AG10803 (cell line): ENCODE measurements at regions not wholly inside any gene's neighbourhood (a gene's known extent, or its start where the extent isn't known, plus 50 kb on each side); places are given as distances from the start of the nearest gene placed in this dataset.

Experiments
- DNase-seq: peaks from one replicate; pipeline ENCODE4 v3.0.0; 2010; ENCODE audit warnings: low read depth
- H3K4me3 ChIP-seq: 2 replicates; pipeline ENCODE4 v1.5.1; 2011; ENCODE audit warnings: mild to moderate bottlenecking, low read length, control low read depth
- TF ChIP-seq, protein P1 (sequence below): conservative IDR thresholded peaks from 2 replicates; pipeline ENCODE4 v1.5.1; 2011; ENCODE audit warnings: mild to moderate bottlenecking, low read length, control low read depth, inconsistent platforms

DNA sequence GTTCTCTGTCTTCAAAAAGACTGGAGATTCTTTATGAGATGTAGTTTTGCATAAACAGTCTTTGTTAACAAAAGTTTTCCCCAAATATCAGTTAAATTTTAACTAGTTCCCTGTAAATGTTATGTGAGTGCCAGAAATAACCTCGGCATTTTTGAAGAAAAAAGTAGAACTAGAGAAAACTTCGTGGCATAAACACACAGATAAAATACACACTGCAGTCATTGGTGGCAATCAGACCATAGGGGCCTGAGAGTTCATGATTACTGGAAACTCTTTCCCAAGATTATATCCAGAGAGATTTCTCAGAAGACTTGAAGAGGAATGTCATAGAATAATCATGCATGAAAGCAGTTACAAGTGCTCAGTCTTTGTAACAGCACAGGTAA is 190.0 kb downstream of the MZT1 start:
- TF ChIP-seq, protein P1, sequence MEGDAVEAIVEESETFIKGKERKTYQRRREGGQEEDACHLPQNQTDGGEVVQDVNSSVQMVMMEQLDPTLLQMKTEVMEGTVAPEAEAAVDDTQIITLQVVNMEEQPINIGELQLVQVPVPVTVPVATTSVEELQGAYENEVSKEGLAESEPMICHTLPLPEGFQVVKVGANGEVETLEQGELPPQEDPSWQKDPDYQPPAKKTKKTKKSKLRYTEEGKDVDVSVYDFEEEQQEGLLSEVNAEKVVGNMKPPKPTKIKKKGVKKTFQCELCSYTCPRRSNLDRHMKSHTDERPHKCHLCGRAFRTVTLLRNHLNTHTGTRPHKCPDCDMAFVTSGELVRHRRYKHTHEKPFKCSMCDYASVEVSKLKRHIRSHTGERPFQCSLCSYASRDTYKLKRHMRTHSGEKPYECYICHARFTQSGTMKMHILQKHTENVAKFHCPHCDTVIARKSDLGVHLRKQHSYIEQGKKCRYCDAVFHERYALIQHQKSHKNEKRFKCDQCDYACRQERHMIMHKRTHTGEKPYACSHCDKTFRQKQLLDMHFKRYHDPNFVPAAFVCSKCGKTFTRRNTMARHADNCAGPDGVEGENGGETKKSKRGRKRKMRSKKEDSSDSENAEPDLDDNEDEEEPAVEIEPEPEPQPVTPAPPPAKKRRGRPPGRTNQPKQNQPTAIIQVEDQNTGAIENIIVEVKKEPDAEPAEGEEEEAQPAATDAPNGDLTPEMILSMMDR = no peak
- DNase-seq = no peak
- H3K4me3 ChIP-seq = no peak overlapping the region

DNA sequence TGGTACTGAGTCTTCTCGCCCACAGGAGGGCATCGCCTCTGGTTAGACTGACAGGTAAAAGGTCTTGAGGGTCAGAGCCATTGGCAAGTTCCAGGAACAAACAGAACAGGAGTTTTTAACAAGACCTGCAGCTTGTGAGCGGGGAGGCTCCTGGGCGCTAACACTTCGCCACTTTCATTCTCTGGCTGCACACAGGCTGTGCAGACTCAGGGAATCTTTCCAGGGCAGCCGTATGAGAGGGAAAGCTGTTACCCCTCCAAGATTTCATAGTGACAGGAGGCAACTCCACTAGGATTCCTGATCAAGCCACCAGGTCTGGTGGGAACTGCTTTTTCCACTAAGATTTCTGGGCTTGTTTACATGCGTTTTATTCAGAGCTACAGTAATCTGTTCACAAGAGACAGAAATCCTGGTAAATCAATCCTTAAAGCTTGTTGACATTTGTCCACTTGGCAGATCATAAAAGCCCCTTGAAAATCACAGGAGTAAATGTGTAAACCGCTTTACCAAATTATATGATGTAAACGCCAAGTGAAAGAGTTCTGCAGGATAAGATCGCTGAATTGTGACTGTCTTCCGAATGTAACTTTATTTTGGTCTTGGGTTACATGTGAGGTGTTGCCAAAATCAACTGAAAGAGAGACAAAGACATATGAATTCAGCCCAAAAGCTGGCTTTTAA is 190.6 kb downstream of the MZT1 start:
- DNase-seq = no peak
- TF ChIP-seq, protein P1 = no peak
- H3K4me3 ChIP-seq = no peak overlapping the region

DNA sequence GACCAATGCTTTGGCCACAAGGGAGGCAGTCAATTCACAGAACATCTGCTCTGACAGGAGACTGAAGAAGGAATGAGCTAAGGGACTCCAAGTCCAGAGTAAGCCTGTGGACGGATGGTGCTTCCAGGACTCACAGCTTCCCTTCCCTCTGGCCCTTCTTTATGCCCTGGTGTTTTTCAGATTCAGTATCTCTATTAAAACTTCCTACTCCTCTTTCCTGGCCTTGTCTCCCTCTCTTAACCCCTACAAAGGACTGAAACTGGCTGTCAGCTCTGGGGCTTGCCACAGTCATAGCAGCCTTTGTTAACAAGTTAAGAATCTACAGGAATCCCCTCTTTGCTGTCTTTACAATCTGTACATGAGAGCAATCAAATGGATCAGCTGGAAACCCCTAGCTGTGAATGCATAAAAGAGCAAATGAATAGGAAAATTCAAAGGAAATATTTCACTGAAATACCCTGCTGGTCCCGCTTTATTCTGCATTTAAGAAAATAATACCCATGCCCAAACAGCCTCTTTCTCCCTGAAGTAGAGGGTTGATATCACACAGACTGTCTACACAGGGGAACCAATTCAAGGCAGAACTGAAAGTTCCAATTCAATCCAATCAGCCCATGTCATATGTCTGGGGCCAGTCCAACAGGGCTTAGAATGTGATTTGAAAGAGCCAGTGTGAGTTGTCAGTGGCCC is 192.3 kb downstream of the MZT1 start:
- no peak for DNase-seq
- TF ChIP-seq, protein P1 = no peak
- H3K4me3 ChIP-seq = no peak overlapping the region

DNA sequence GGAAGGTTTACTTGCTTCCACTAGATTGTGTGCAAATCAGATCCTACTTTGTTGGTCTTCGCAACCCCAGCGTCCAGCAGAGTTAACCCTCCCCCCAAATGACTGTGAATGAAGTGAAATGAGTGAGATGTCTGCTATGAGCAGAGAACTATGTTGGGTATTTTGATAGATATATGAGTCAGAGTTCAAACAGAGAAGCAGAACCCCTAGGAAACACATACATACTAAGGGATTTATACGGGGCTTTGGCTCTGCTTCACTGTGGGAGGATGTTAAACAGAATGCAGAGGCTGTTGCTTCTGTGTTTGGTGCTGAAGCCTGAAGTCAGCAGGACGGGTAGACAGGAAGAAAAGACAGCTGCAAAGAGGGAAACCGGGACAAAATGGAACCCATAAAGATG is 197.0 kb downstream of the MZT1 start:
- peak; percentile 8 for DNase-seq
- TF ChIP-seq, protein P1 = no peak
- no peak overlapping the region for H3K4me3 ChIP-seq

DNA sequence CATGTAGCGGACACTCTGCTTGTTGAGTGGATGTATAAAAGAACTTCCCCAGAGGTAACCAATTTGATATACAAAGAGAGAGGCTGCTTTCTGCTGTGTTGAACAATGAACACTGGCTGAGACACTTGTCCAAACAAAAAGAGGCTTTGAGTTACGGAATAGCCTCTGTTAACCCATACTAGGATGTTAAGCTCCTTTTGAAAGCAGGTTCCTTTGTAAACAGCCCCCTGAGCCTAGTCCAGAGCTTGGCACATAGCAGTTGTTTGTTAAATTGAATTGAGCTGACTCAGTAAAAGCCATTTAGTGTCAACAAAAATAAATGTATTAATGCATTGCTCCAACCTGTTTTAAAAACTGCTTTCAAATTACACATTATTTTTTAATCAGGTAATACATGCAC is 200.1 kb downstream of the MZT1 start:
- DNase-seq = no peak
- TF ChIP-seq, protein P1 = no peak
- no peak overlapping the region for H3K4me3 ChIP-seq

DNA sequence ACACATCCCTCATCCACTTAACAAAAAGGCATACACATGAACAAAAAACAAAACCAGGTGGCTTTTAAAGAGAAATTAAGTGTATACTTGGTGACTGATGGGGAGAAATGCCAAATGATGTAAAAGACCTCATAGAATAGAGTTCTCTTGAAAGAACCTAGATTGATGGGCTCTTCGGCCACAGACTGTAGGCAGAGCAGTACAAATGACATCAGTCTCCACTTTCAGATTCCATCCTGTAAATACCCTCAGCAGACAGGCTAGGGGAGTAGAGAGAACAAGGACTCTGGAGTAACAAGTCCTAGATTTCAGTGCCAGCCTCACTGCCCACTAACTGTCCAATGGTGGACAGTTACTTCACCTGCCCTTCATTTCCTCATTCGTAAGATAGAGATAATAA is 203.8 kb downstream of the MZT1 start:
- DNase-seq = no peak
- TF ChIP-seq, protein P1 = no peak
- no peak overlapping the region for H3K4me3 ChIP-seq

DNA sequence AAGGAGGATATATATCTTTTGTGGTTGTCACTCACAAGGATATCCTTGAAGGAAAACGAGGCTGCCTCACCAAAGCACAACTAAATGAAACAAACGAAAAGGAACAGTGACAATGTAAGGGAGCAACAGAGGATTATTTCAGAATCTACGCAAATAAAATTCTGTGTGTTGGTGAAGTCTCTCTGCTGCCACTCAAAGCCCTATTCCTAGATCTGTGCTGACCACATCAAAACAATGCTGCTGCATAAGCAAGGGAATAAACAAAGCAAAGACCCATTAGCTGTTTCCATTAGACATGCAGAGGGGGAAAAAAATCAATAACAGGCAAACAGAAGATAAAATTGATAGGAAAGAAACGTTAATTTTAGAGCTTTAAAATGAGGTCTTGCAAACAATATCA is 204.4 kb downstream of the MZT1 start:
- TF ChIP-seq, protein P1 = no peak
- DNase-seq = no peak
- no peak overlapping the region for H3K4me3 ChIP-seq
